ENCODE measurements at regions not wholly inside any gene's neighbourhood (a gene's known extent, or its start where the extent isn't known, plus 50 kb on each side); places are given as distances from the start of the nearest gene placed in this dataset.

DNA sequence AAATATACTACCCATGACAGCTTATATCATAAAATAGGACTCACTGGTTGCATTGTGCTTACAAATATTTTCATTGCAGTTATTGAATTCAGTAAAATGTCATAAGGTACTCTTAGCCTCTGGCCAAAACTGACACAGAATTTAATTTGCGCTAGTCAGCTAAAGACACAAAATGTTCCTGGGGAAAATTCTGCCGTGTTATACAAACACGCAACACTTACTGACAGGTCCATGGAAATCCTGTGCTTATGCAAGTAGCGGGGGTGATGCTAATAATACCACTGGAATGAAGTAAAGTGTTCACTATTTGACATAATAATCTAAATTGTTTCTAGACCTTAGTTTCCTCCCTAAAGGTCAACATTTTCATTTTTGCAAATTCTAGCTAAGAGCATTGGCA lies 354.4 kb upstream of the RSPO3 start:
- DNase-seq, result no peak

GRCh38 chr6:126764671-126765070 lies 353.8 kb upstream of the RSPO3 start:
- DNase-seq, result no peak

DNA sequence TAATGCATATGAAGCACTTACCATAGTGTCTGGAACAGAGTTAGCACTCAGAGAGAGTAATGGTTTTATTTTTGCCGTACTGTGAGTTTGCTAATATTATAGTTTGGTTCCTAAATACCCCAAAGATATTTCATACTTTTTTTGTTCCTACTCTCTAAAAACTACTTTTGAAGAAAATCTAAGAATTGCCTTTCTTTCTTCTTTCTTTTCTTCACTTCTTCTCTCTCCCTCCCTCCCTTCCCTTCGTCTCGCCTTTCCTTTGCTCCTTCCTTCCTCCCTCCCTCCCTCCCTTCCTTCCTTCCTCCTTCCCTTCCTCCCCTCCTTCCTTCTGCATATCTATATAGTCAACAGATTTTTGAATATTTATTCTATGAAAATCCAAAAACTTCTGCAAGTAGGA lies 351.7 kb upstream of the RSPO3 start:
- DNase-seq, result no peak

DNA sequence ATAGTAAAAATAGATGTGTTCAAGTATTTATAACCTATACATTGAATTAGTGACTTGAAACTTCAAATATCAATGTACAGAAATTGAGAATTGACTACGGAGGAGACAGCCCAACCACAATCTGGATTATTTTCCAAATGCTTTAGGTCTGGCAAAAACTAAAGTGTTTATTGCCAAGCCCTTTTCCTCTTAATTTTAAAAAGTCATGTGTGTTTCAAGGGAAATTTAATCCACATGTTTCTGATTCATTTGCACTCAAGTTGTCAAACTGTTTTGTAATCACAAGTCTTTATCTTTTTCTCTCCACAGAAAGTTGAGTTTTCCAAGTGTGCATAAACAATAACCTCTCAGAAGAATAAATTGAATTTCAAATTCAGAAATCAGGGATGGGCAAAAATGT lies 350.8 kb upstream of the RSPO3 start:
- DNase-seq, result no peak

DNA sequence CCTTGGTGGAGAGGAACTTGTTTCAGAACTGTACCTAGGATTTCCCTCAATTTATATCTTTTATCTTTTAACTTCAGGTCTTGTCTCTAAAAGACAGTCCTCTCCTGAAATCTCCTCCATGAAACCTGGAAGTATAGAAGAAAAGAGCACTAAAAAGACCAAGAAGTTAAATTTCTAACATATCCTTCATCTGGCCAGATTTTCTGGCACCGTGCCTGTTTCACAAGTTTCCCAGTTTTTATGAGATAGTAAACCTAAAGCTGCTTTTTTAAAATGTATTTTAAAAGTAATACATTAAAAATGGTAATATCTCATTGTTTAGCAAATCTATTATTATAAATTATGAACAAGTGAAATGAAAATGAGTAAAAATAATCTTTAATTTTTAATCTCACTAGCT lies 348.3 kb upstream of the RSPO3 start:
- no peak for DNase-seq

DNA sequence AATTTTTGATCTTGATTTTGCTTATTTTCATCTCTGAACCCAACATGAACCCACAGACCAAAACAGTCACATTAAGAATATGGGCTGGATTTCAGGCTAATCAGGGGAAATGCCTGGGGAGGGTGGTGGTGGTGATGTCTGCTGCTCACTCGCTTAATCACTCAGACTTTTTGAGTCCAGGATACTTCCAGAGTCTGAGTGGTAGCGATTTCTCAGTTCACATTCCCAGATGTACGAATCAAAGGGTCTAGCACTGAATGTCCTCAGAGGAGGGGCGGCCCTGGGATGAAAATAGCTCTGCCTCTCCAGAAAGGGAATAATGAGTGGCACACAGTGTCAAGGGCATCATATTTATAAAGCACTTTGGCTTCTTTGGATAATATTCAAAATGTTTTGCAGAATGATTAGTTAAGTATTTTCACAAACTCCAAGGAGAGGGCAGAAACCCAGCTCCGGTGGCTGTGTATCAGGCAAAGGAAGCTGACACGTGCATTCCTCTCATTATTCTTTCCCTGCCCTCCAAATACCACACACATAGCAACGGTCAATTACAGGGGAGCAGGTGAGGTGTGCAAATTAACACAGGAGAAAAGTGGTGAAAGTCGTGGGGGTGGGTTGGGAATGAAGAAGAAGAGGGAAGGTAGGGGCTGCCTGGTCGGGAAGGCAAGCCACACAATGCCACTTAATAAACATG lies 345.2 kb upstream of the RSPO3 start:
- DNase-seq, result no peak

- DNase-seq, result no peak
Observed at GRCh38 chr6:126779331-126779730, 339.1 kb upstream of the RSPO3 start.

DNA sequence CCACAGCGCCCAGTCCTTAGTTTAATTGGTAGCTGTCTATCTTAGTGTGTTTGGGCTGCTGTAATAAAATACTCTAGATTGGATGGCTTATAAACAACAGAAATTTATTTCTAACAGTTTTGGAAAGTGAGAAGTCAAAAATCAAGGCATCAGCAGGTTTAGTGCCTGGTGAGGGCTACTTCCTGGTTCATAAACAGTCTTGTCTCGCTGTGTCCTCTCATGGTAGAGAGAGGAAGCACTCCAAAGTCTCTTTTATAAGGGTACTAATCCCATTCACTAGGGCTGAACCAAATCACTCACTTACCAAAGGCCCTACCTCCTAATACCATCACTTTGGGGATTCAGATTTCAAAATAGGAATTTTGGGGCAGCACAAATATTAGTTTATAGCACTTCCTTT lies 336.9 kb upstream of the RSPO3 start:
- DNase-seq, result no peak

GRCh38 chr6:126784161-126784790 lies 334.2 kb upstream of the RSPO3 start:
- DNase-seq, result no peak

GRCh38 chr6:126786262-126786661 lies 332.2 kb upstream of the RSPO3 start:
- DNase-seq, result no peak

DNA sequence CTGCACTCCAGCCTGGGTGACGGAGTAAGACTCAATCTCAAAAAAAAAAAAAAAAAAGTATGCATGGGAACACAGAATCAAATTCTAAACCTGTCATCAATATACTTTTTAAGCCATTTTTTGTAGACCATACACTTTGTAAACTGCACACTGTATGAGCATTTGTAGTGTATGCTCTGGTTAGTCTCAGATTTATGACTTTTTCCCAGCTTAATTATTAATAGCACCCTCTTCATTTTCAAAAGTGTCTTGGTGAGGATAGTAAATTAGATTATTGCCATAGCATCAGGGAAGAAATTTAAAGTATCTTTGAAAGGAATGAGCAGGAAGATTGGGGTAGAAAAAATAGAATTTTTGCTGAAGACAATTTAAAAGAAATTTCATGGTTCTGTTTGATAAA lies 330.8 kb upstream of the RSPO3 start:
- no peak for DNase-seq

DNA sequence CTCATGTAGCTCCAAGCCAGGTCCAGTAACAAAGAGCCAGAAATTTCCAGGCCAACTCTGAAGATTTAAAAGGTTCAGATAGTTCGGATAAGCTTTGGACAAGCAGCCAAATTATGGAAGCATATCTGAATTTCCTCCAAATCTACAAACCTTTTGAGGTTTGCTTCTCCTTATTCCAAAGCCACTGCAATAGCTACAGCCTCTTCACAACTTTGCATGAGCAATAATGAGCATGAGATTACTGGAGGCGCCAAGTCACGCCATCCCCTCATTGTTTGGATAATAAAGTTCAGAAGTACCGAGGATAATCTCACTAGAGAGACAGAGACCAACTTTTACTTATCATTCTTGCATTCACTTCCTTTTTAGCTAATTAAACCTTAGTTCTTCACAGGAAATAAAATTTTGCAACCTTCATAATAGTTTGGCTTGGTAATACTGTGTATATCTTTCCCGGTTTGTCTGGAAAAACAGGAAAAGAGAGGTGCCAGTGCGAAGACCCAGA lies 329.6 kb upstream of the RSPO3 start:
- no peak for DNase-seq

DNA sequence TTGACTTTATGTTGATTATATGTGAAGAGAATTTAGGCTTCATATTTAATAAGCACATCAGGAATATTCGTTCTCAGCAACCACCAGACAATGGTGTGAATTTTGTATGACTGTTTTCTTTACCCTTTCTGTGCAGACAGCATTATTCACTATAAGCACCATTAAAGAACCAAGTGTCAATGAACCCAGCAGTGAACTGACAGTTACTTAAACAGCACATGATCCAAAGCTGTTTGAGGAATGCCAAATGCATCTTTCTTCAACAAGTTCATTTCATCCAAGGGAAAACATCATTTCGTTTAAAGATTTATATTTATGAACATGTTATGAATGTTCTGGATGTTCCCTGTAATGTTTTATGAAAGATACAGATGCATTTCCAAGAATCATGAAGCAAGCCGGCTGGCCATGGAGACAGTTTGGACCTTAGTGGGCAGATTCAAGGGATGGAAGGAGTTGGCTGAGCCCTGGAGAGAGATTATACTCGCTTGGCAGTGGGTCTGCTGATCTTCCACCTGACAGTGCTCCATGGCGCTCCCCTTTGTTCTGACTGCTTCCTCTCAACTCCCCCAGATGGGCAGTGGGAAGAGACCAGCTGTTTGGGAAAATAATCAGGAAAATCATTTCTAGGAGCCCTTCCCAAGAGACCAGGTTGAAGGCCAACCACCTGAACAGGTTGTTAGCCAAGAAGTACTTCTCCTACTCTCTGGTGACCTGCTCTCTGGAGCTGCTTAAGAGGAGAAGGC lies 326.0 kb upstream of the RSPO3 start:
- DNase-seq, result no peak

DNA sequence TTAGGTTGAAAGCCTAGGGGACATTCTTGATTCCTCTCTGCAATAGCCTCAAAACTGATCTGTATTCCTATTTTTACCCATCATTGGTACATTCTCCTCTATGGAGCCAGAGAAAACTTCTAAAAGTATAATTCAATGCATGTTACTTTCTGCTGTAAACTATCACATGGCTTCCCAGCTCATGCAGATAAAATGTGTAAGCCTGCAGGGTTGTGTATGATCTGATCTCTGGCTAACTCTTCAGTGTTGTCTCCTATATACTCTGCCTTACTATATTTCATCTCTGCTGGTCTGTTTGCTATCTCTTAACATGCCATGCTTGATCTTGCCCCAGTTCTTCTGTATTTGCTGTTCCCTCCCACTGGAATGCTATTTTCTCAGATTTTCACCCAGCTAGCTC lies 323.3 kb upstream of the RSPO3 start:
- no peak for DNase-seq

DNA sequence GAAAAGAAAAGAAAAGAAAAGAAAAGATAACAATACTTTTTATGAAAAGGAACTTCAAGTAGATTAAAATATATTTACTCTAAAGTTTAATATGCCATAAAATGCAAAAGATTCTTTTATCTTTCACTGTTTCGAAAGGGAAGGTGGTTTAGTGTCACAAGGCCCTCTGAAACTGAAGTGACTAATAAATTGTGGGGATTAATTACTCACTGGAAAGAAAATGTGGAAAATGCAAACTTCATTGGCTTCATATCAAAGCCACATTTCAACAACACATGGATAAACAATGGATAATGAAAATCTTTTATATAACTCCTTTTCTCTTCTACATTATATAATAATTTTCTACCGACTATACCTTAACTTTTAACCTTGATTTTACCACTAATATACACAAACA lies 320.5 kb upstream of the RSPO3 start:
- no peak for DNase-seq

GRCh38 chr6:126803769-126804168 lies 314.7 kb upstream of the RSPO3 start:
- no peak for DNase-seq

DNA sequence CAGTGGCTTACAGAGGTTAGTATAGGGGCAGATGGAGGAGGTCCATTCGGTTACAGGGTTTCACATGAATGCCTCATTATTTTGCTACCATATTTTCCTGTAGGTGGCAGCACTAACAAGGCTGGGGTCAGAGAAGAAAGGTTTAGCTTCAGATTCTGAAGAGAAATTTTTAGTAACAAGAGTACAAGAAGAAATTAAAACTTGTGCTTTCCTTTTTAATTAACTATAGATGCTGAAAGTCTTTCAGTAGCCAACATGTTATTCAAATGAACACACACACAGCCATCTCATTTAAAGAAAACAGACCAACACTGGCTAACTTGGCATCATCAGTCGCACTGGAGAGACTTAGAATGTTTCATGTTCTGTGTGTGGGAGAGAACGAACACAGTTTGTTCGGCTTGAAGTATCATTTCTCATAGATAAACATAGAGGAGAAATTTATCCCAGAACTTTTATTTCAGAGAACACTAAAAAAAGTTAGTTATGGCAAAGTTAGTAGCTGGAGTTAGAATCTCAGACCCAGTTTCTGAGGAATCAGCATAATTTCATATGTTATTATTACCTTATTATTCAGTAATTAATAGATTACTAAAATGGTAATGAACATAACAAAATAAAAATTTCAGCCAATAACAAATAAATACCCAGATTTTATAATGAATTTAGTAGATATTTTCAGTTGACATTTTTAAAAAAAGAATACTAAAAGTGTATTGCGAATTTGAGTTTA lies 314.0 kb upstream of the RSPO3 start:
- DNase-seq, result peak; percentile 6 to 61

GRCh38 chr6:126805861-126806260 lies 312.6 kb upstream of the RSPO3 start:
- no peak for DNase-seq

DNA sequence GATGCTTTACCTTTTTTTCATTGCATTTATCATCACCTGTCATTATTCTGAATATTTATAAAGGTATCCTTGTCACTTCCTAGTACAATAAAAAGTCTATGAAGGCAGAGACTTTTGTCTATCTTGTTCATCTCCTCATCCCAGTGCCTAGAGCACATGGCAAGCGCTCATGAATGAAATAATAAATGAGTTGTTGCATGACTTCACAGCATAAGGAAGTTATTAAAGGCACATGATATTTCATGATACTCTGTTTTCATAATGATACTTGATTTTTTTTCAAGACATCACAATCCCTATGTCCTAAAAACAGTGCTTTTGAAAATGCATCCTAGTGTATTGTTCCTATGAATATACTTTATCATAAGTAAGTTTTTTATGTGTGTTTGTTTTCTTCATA lies 310.6 kb upstream of the RSPO3 start:
- DNase-seq, result no peak

DNA sequence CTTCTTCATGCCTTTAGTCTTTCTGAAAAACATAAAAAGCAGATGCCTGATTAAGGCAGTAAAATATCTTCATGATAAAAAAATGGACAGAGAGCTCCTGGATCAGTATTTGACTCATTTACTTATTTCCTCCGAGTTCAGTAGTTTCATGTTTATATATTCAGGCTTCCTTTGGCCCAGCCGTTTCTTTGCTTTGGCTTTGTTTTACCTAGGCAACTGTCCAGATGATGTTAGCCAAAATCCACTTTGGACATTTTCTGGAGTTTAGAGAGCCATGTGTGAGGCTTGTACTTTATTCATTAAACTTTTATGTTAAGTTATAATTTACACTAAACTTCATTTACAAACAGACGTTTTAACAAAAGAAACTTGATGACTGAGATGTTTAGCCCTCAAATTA lies 307.1 kb upstream of the RSPO3 start:
- DNase-seq, result no peak

DNA sequence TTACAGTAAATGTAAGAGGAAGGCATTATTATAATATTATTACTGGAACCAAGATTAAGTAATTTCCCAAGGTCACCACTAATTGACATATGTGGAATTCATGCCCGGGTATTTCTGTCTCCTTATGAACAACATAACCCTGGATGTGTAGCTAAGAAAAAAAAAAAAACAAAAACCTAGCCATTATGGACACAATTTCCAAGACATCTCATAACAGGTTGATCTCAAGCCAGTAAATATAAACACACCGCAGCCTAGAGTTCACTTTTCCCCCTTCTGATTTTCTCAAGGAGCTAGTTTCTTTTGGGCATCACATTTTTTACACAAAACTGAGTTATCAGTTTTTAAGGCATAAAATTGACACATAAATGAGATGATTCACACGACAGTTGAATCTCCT lies 306.5 kb upstream of the RSPO3 start:
- DNase-seq, result no peak

DNA sequence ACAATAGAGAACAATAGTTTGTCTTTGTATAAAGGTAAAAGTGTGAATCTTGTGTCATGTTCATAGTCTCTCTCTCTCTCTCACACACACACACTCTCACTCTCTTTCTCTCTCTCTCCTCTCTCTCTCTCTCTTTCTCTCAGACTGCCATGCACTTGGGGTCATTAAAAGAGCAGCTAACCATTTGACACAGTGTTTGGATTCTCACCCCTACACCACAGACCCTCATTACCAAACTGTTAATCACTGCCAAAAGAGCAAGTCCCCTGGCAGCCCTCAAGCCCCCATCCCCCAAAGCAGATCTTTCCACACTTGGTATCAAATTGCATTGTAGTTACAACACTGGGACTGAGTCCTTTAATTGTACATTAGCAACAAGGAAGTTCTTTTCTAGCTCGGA lies 305.8 kb upstream of the RSPO3 start:
- no peak for DNase-seq

- DNase-seq, result no peak
Observed at GRCh38 chr6:126820634-126821033, 297.8 kb upstream of the RSPO3 start.

DNA sequence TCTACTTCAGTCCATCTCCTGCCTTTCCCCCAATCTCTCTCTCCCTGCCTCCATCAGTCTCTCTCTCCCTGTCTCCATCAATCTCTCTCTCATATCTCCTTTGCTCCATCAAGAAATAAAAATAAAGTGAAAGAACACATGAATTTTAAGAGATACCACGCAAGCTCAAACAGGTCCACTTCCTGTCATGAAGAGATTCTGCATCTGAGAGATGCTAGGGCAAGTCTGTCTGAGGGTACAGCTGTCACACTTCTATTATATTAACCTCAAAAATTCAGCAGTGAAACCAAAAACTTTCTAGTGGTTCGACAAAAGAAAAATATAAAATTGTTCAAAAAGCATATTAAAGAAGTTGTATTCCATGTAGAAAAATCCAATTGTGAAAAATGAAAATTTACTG lies 296.8 kb upstream of the RSPO3 start:
- no peak for DNase-seq
